ENCODE measurements at regions not wholly inside any gene's neighbourhood (a gene's known extent, or its start where the extent isn't known, plus 50 kb on each side); places are given as distances from the start of the nearest gene placed in this dataset.

- TF ChIP-seq POLR2AphosphoS5 (IDR thresholded peaks at IDR 0.05; ENCODE audit: low read depth, low read length) (no peak), SIN3A (IDR thresholded peaks at IDR 0.05; ENCODE audit: borderline replicate concordance, insufficient read depth, low read length) (no peak)
Measured at GRCh38 chr15:93854088-93854487, 377.3 kb upstream of the MCTP2 start.

All from PFSK-1 (cell line).